ENCODE measurements at regions not wholly inside any gene's neighbourhood (a gene's known extent, or its start where the extent isn't known, plus 50 kb on each side); places are given as distances from the start of the nearest gene placed in this dataset.
"Not testable (repeated sequence)": the region's sequence is repeated elsewhere in the genome, so short reads cannot be mapped to it uniquely, and the experiment has no call there.

DNA sequence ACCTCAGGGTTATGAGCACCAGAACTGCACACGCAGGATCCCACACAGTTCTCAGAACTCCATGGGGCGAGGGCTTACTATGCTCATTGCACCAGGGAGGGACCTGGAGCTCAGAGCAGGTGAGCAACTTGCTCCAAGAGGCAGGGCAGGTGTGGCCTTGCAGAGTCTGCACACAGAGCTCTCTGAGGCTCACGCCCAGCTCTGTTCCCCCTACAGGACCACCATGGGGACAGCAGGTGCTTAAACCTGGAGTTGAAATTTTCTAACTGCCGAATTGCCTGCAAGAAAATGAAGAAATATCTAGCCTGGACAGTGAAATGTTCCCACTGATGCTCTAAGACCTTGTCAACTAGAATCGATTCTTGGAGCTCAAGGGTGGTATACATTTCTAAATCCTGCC lies 49.9 kb upstream of the MSMB start:
- not testable (repeated sequence) for DNase-seq

DNA sequence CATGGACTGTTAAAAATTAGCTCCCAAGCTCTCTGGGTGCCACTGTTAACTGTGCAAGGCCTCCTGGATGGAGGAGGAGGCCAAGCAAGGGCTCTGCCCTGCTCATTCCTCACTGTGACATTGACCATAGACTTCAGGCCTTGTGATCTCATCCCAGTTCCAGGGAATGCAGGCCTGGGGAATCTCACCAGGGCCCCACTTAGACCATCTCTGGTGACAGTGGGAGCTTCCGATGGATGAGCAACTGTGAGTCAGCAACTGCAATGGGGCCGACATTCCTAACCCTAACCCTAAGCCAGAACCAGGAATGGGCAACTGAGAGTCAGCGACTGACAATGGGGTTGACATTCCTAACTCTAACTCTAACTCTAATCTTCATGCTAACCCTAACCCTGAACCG lies 50.4 kb upstream of the MSMB start:
- DNase-seq = peak; percentile 64

DNA sequence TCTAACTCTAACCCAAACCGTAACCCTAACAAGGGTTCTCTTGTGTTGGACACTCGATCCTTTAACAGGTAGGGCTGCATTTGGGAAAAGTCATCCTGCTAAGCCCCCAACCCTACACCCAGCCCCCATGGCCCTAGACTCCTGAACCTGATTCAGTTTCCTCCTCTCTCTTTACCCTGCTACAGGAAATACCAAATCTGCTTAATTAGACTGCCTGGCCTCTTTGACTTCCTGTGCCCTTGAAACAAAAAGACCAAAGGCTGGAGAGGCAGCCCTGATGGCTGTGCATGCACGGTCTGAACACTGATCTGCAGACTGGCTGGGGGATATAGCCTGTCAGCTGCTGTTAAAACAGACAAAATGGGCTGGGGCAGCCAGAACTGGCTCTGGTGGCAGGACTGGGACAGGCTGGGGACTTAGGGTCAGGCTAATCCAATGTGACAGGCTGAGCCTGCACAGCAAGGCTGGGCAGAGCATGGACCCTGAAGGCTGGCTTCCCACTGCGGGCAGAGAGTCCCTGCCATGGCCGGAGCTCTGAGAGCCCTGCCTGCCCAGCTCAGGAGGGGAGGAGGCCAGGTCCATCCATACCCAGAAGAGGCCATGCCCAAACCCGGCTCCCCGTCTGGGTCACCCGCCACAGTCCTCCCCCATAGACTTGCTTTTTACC lies 51.0 kb upstream of the MSMB start:
- no peak for DNase-seq

DNA sequence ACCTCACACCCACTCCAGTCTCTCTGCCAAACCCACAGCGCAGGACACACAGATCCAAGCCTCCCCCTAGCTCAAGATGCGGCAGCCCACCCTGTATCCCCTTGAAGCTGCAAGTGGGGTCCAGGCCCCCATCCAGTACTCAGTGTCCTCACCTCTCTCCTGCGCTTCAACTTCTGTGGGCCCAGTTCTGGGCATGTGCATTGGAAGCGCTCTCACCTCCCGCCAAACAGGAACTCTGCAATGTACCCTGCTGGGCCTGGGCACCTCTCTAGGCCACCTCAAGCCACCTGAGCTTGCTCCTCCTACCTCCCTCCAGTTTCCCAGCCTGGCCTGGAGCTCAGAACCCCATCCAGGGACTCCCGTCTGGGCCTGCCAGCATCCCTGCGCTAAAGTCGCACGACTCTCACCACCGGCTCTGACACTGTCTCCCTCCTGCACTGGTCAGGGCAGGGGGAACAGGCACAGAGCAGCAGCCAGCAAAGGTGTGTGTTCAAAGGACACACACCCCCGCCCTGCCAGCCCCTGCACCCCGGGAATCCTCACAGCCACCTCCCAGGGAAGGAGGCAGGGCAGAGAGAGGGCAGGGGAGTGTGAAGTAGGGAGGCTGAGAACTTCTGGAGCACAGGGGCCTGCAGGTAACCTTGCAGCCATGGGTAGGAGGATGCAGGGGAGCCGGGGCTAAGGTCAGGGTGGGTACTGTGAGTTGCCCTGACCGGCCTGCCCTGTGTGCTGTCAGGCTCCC lies 51.7 kb upstream of the MSMB start:
- DNase-seq = no peak

DNA sequence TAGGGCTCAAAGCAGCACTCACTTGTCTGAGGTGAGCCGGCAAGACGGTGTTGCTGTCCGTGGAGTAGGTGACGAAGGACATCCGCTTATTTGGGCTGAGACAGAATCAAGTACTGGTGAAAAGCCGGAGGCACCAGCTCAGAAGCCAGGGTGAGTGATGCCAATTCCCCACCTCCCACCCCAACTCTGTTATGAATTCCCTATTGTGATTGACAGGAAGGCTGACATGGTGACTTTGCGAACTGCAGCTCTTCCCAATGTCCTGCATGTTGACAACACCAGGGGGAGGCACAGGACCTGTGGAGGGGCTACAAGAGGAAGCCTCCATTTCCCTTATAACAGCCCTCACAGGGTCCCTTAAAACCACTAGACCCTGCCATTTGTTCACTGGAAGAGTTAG lies 52.3 kb upstream of the MSMB start:
- DNase-seq = no peak

DNA sequence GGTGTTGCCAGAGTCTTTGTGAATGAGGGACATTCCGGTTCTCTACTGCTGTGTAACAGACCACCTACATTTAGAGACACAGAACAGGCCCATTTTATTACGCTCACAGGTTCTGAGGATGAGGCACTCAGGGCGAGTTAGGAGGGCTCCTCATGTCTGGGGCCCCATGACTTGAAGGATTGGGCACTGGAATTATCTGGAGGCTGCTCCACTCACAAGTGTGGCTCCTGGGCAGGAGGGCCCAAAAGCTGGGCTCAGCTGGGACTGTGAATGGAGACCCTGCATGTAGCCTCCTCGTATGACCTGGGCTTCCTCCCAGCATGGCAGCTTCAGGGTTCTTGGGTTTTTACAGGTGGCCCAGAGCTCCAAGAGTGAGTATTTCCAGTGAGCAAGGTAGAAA lies 52.9 kb upstream of the MSMB start:
- DNase-seq = not testable (repeated sequence)

DNA sequence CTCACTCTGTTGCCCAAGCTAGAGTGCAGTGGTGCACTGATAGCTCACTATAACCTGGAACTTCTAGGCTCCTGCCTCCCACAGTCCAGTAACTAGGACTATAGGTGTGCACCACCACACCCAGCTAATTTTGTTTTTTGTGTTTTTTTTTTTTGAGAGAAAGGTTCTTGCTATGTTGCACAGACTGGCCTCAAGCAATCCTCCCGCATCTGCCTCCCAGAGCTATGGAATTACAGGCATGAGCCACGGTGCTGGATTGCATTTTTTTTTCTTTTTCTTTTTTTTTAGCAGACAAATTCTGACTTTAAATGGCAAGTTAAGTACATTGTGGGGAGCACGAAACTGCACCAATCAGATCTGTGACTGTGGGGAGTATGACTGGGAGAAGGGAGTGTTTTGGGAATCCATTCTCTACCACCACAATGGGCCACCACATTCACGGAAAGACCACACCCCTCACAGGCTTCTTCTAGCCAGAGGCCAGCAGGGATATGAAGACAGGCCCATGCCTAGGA lies 58.1 kb upstream of the MSMB start:
- DNase-seq = no peak

DNA sequence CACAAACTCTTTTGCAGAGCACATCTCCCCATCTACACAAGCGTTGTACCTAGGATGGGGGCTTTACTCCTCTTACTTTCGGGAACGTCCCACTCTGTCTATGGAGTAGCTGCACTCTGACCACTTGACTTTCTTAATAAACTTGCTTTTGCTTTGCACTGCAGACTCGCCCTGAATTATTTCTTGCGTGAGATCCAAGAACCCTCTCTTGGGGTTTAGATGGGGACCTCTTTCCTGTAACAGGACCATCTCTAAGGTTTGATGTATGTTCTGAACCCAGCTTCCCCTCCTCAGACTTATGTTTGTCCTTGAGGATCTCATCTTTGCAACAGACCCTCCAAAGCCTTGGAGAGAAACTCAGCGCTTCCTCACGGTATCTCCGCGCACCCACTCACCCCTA lies 59.3 kb upstream of the MSMB start:
- DNase-seq = not testable (repeated sequence)

DNA sequence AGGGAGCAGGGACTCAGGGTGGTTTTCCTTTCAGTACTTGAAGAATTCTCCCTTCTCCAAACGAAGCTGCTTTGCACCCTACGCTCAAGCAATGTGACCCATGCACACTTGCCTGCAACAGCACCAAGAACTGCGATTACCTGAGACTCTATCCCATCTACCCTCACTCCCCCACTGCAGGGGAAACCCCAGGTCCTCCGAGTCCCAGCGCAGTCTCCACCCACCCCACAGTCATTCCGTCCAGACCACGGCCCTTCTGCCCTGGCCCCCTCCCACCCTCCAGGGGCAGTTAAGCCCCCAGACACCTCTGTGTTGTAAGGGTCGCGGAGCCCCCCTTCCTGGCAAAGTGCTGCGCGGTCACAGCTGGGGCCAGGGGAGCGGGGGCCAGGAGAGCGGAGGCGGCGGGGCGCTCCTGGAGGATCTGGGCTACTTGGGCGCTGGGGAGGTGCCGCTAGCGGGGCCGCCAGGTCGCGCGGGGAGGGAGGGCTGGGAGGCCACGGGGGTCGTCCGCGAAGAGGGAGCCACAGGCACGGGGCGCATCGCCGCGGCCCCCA lies 59.9 kb upstream of the MSMB start:
- DNase-seq = not testable (repeated sequence)

DNA sequence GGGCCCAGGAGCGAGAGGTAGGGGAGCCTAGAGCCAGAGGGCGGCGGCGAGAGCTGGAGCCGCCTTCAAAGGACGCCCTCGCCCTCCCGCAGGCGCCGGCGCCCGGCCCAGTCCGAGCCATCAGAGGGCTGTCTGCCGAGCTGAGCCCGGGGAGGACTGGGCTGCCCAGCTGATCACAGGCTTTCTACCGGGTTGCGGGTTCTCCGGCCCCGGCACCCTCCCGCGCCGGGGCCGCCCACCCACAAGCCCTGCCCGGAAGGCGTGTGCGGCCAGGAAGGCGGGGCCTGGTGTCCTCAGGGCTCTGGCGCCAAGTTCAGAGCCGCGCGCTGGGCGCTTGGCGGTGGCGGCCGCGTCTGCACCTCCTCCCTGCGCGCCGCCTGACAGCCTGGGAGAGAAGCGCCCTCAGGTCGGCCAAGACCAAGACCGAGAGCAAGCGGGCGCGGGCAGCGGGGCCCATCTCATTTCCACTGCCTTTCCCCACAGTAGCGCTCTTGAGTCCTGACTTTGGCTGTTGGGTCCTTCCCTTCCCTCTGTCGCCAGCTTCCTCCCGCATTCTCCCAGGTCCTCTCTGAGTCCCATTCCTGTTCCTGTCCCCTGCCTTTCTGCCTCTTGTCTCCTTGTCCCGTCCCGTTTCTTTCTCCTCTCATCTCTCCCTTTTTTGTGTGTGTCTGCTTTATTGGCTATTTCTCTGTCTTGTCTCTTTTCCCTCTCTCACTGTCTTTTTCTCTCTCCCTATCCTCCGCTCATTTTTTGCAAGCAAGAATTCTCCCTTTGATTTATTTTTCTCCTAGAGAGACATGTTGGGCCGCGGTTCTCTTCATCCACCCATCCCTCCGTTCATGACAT lies 60.6 kb upstream of the MSMB start:
- DNase-seq = peak; percentile 1

DNA sequence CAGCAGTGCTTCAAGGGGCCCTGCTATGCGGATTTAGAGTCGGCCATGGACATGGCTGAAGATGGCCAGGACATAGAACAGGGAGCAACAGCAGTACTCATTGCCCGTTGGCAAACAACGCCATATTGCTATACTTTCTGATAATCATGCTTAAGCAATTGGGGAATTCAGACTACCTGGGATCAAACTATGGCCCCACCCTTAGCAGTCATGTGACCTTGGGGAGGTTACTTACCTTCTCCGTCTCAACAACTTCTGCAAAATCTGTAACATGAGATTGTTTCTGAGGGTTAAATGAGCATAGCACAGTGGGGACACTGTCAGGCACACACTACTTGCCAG lies 62.1 kb upstream of the MSMB start:
- not testable (repeated sequence) for DNase-seq

DNA sequence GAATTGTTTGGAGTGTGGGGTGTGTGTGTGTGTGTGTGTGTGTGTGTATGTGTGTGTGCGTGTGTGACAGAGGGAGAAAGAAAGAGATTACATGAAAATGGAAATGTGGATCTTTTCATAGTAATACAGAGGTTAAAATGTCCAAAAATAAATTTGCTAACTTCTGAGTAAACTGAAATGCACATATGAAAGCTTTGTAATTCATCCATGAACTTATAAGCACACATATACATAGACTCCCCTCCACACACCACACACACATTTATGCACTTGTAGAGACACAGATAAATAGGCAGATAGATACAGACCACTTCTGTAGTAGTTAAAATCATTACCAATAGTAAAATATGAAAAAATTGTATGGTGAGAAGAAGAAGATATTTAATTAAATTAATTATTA lies 108.2 kb upstream of the MSMB start:
- not testable (repeated sequence) for DNase-seq

DNA sequence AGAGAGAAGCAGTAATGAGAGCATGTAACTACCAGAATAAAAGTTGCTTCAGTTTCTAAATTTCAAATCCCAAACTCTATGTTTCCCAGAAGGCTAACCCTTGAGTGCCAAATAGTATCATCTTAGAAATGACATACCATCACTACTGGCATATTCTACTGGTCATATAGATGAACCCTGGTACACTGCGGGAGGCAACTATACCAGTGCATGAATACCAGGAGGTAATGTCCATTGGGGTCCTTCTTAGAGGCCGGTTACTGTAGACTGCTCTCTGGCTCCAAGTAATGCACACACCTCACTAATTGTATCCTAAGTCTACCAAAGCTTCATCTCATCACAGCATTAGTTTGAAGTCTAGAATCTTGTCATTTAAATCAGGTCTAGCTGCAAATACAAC lies 108.6 kb upstream of the MSMB start:
- DNase-seq = not testable (repeated sequence)

DNA sequence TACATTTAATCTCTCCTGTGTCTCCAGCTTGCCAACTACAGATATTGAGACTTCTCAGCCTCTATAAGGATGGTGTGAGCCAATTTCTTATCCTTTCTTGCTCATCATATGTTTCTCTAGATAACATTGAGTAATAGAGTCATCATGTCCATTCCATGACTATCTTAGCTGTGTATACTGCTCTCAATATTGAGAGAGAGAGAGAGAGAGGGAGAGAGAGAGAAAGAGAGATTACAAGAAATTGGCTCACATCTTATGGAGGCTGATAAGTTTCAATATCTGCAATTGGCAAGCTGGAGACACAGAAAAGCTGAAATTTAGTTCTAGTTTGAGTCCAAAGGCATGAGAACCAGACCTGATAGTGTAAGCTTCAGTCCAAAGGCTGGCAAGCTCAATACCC lies 110.8 kb upstream of the MSMB start:
- DNase-seq = not testable (repeated sequence)

DNA sequence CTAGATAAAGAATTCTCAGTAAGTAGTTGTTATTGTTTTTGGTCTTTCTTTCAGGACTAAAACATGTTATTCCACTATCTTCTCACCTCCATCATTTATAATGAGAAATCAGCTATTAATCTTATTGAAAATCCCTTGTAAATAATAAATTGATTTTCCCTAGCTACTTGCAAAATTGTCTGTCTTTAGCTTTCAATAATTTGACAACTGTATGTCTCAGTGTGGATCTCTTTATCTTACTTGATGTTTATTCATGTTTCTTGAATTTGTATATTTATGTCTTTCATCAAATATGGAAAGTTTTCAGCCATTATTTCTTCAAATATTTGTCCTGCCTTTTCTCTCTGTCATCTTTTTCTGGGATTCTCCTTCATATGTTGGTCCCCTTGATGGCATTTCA lies 117.1 kb upstream of the ANTXRL start:
- no peak for DNase-seq

DNA sequence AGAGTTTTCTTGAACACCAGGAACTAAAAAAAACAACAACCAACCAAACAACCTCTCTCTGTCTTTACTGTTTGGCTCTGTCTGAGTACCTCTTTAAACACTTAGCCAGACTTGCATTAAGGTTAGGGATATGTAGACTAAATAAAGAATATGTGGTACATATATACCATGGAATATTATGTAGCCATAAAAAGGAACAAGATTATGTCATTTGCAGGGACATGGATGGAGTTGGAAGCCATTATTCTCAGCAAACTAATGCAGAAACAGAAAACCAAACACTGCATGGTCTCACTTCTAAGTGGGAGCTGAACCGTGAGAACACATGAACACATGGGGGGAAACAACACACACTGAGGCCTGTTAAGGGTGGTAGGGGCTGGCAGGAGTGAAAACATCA lies 116.0 kb upstream of the ANTXRL start:
- no peak for DNase-seq

DNA sequence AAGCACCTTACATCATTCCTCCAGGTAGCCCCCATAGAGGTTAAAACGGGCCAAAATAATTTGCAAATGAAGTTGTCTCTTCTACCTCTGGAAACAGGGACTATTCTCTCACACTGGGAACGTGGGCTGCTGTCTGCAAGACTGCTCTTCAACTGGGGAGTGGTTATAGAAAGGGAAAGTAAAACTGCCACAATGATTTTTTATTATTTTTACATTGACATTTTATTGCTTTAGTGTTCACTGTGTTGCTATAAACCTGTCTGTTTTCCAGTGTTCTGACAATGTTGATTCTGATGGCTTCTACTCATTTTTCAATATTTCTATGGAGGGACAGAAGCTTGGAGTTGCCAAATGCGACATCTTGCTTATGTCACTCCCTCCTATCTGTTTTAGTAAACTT lies 115.1 kb upstream of the ANTXRL start:
- no peak for DNase-seq

DNA sequence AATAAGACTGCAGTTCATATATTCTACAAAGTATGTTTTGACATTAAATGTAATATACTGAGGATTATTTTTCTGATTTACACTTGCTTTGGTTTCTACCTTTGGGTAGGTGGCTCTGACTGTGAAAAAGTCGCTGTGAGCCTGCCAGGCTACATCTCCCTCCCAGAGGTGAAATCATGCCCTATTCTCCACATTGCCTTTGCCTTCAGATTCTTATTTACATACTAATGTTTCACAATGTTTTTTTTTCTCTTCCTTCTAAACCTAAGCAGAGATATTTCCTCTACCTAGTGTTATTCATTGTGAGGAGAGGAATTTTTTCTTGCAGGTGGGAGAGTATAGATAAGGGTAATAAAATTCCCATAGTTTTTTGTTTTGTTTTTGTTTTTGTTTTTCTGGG lies 111.5 kb upstream of the ANTXRL start:
- no peak for DNase-seq

DNA sequence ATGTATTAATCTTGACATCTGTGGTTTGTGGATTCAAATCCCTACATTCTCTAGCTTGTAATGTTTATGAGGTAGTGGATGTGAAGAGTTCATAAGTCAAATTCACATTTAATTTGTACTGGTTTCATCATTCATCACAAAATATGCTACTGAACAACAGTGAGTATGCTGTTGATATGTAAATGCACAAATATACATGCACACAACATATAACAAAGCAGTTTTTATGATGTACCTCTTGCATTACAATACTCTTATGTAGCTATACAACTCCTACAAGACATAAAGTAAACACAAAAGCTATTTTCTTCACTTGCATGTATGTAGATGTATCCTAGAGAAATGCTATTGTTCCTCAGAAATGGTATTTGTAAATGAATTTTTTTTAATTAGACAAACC lies 111.0 kb upstream of the ANTXRL start:
- no peak for DNase-seq

DNA sequence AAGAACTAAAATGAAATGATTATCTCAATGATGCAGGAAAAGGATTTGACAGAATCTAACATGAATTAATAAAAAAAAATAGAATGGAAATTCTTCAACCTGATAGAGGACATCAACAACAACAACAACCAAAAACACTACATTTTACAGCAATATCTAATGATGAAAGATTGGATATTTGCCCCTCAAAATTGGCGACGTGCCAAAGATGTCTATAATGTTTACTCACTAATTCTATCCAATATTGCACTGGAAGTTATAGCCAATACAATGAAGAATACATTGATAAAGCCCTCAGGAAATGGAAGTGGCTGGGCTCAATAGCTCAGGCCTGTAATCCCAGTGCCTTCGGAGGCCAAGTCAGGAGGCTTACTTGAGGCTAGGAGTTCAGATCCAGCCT lies 99.4 kb upstream of the ANTXRL start:
- not testable (repeated sequence) for DNase-seq

DNA sequence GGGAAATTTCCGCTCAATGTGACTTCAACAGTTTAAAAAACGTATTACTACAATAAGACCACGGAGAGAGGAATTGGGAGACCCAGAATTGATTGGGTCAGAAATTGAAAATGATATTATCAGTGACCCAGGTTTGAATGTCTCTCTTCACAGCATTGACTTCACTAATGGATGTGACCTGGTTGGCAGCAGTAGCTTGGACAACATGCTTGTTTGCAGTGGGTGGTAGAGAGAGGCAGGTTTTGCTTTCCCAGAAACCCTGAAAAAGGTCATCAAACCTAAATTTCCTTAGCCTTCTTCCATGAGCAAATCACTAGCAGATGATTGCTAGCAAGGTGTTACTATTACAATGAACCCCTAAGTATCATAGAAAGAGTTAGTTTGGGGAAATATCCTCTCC lies 89.7 kb upstream of the ANTXRL start:
- DNase-seq = no peak

DNA sequence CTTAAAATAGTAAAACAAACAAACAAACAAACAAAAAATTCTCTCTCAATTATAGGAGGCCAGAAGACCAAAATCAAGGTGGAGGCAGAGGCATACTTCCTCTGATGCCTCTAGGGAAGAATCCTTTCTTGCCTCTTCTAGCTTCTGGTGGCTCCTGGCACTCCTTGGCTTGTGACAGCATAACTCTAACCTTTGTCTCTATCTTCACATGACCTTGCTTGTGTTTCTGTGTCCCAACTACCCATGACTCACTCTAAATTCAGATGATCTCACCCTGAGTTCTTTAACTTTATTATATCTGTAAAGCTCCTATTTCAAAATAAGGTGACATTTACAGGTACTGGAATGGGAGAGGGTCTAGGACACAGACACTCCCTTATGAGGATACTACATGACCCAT lies 88.3 kb upstream of the ANTXRL start:
- DNase-seq = no peak

DNA sequence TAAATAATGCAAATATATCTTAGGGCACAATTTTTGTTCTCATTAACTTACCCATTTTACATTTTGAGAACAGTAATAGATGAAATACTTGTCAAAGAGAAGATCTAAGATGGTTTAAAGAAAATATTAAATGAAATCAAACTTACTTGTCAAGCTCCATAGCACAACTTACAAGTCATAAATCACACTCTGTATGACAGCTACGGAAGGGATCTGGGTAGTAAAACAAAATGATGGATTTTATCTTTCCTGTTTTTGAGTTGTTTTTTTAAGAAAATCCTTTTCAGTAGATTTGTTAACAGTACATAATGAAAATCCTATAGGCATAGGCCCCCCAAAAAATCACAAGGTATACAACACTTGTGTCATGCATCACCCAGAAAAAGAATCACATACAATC lies 84.4 kb upstream of the ANTXRL start:
- DNase-seq = not testable (repeated sequence)
